GM23338 (cell line): ENCODE measurements at regions not wholly inside any gene's neighbourhood (a gene's known extent, or its start where the extent isn't known, plus 50 kb on each side); places are given as distances from the start of the nearest gene placed in this dataset.

Experiments used
- ATAC-seq: fragments of 200-7000 bp; cut with Tn5 transposase; 3 replicates; pipeline ENCODE4 v1.9.1; 2020
- DNase-seq: peaks from one replicate; pipeline ENCODE4 v3.0.0-alpha.2; 2015; ENCODE audit warnings: low spot score
- H2AFZ ChIP-seq: fragments of 200-600 bp; sonication (generic); 2 replicates; pipeline ENCODE4 v1.8.0; 2016; ENCODE audit warnings: antibody characterized with exemption, mild to moderate bottlenecking, moderate library complexity
- H3F3A ChIP-seq: fragments of 200-600 bp; sonication (generic); replicated peaks from 2 replicates; pipeline ENCODE4 v1.8.0; 2017; ENCODE audit warnings: antibody characterized with exemption, mixed run types, low read depth
- H3K27ac ChIP-seq: fragments of 200-600 bp; sonication (generic); 2 replicates; pipeline ENCODE4 v1.6.1; 2016; ENCODE audit warnings: low read depth
- H3K27me3 ChIP-seq: fragments of 200-600 bp; sonication (generic); 2 replicates; pipeline ENCODE4 v1.8.0; 2016; ENCODE audit warnings: mild to moderate bottlenecking, mixed run types, moderate library complexity; ENCODE audit not compliant: insufficient read depth
- H3K36me3 ChIP-seq: fragments of 200-600 bp; sonication (generic); 2 replicates; pipeline ENCODE4 v1.8.0; 2016; ENCODE audit warnings: mild to moderate bottlenecking; ENCODE audit not compliant: insufficient read depth
- H3K4me1 ChIP-seq: fragments of 200-600 bp; sonication (generic); 2 replicates; pipeline ENCODE4 v1.8.0; 2016; ENCODE audit warnings: mild to moderate bottlenecking, moderate library complexity; ENCODE audit not compliant: insufficient read depth
- H3K4me2 ChIP-seq: fragments of 200-600 bp; sonication (generic); 2 replicates; pipeline ENCODE4 v1.7.1; 2017; ENCODE audit warnings: mixed run types
- H3K4me3 ChIP-seq: fragments of 200-600 bp; sonication (generic); 2 replicates; pipeline ENCODE4 v1.6.1; 2016; ENCODE audit warnings: mixed run types
- H3K79me2 ChIP-seq: fragments of 200-600 bp; sonication (generic); replicated peaks from 2 replicates; pipeline ENCODE4 v1.8.0; 2017; ENCODE audit warnings: mild to moderate bottlenecking; ENCODE audit not compliant: insufficient read depth
- H3K9me2 ChIP-seq: fragments of 200-600 bp; sonication (generic); 2 replicates; pipeline ENCODE4 v1.8.0; 2017; ENCODE audit not compliant: insufficient read depth
- H4K20me1 ChIP-seq: fragments of 200-600 bp; sonication (generic); replicated peaks from 2 replicates; pipeline ENCODE4 v1.8.0; 2017; ENCODE audit warnings: mild to moderate bottlenecking; ENCODE audit not compliant: insufficient read depth
- H3K27ac Mint-ChIP-seq: 2 replicates; pipeline ENCODE4 v1.8.0; 2020; ENCODE audit warnings: inconsistent platforms, mild to moderate bottlenecking, moderate library complexity, mixed read lengths
- H3K27me3 Mint-ChIP-seq: 3 replicates; pipeline ENCODE4 v1.8.0; 2022; ENCODE audit warnings: low read depth, mild to moderate bottlenecking, moderate library complexity, mixed read lengths, inconsistent platforms; ENCODE audit not compliant: insufficient read depth, poor library complexity
- H3K36me3 Mint-ChIP-seq: 3 replicates; pipeline ENCODE4 v1.8.0; 2021; ENCODE audit warnings: low read depth, mild to moderate bottlenecking, inconsistent platforms, moderate library complexity, mixed read lengths
- H3K4me1 Mint-ChIP-seq: 3 replicates; pipeline ENCODE4 v1.8.0; 2020; ENCODE audit warnings: mild to moderate bottlenecking, inconsistent platforms, mixed read lengths
- H3K4me3 Mint-ChIP-seq: 3 replicates; pipeline ENCODE4 v1.8.0; 2021; ENCODE audit warnings: moderate library complexity, mild to moderate bottlenecking, inconsistent platforms, mixed read lengths
- H3K9me3 Mint-ChIP-seq: 3 replicates; pipeline ENCODE4 v1.8.0; 2020; ENCODE audit warnings: moderate library complexity, mild to moderate bottlenecking, inconsistent platforms, mixed read lengths
- CREB1 ChIP-seq: fragments of 250-450 bp; sonication (Bioruptor Pico); IDR thresholded peaks from 2 replicates; pipeline ENCODE4 v1.5.0; 2020; ENCODE audit warnings: low read depth, mild to moderate bottlenecking, moderate library complexity
- ETS1 ChIP-seq: IDR thresholded peaks from 2 replicates; pipeline ENCODE4 v1.6.1; 2016; ENCODE audit warnings: antibody characterized with exemption
- EZH2 ChIP-seq: fragments of 200-600 bp; sonication (generic); IDR thresholded peaks from one replicate; pipeline ENCODE4 v1.8.0; 2017; ENCODE audit warnings: antibody characterized with exemption, mild to moderate bottlenecking, low read depth; ENCODE audit not compliant: unreplicated experiment
- EZH2phosphoT487 ChIP-seq: fragments of 200-600 bp; sonication (generic); IDR thresholded peaks from one replicate; pipeline ENCODE4 v1.8.1; 2018; ENCODE audit warnings: antibody characterized with exemption; ENCODE audit not compliant: unreplicated experiment
- JUNB ChIP-seq: IDR thresholded peaks from one replicate; pipeline ENCODE4 v1.6.1; 2016; ENCODE audit warnings: antibody characterized with exemption; ENCODE audit not compliant: unreplicated experiment
- NANOG ChIP-seq: IDR thresholded peaks from 2 replicates; pipeline ENCODE4 v1.6.1; 2016; ENCODE audit warnings: antibody characterized with exemption, borderline replicate concordance
- REST ChIP-seq: IDR thresholded peaks from one replicate; pipeline ENCODE4 v1.6.1; 2018; ENCODE audit warnings: antibody characterized with exemption; ENCODE audit not compliant: unreplicated experiment
- STAT1 ChIP-seq: IDR thresholded peaks from one replicate; pipeline ENCODE4 v1.6.1; 2016; ENCODE audit warnings: antibody characterized with exemption; ENCODE audit not compliant: unreplicated experiment

GRCh38 chr16:26736084-26736483 is 330.6 kb upstream of the C16orf82 start (continued):
- TF ChIP-seq REST = no peak
- no peak for TF ChIP-seq STAT1
- TF ChIP-seq ETS1 = no peak
- TF ChIP-seq EZH2phosphoT487 = no peak
- no peak for TF ChIP-seq JUNB
- no peak for TF ChIP-seq CREB1 (CRISPR knock-in tag)
- no peak for TF ChIP-seq EZH2

- TF ChIP-seq JUNB (no peak), EZH2 (no peak), NANOG (no peak), REST (no peak)
- 0 out of 2 replicates have a peak overlapping the region, but pooled peaks have one; percentile 32 for H2AFZ ChIP-seq
- ATAC-seq (no peak), DNase-seq (no peak)
- no peaks in the 10 kb centered on the region for H3K36me3 ChIP-seq
- H3K9me3 Mint-ChIP-seq = peaks cover 89% of the 10 kb centered on the region
- H3K4me2 ChIP-seq = no peak overlapping the region
- no peaks in the 10 kb centered on the region for H3K9me2 ChIP-seq
- H3K4me1 ChIP-seq = peaks cover 4% of the 10 kb centered on the region; the same call in 1 of the 2 replicates
- no peak overlapping the region for H3K4me3 ChIP-seq
- no peaks in the 10 kb centered on the region for H3F3A ChIP-seq
- no peaks in the 10 kb centered on the region for H3K27me3 Mint-ChIP-seq
- no peak overlapping the region for H3K27ac ChIP-seq
- no peak overlapping the region for H3K4me3 Mint-ChIP-seq
- H3K36me3 Mint-ChIP-seq = peaks cover 12% of the 10 kb centered on the region
- no peak overlapping the region for H3K27ac Mint-ChIP-seq
- H3K79me2 ChIP-seq = no peaks in the 10 kb centered on the region
- H3K4me1 Mint-ChIP-seq = peaks cover 4% of the 10 kb centered on the region; the same call in 2 of the 3 replicates
- no peaks in the 10 kb centered on the region for H4K20me1 ChIP-seq
- H3K27me3 ChIP-seq = no peaks in the 10 kb centered on the region
Observed at GRCh38 chr16:26740771-26741170, 326.0 kb upstream of the C16orf82 start.
